CD4-positive, CD25-positive, alpha-beta regulatory T cell (primary cell): ENCODE measurements at regions not wholly inside any gene's neighbourhood (a gene's known extent, or its start where the extent isn't known, plus 50 kb on each side); places are given as distances from the start of the nearest gene placed in this dataset.

Experiments used
- ATAC-seq, 2 donors: fragments of 150-1000 bp; cut with Tn5 transposase; one replicate each; pipeline ENCODE4 v1.10.0; 2021; ENCODE audit warnings: low read depth in 2 of 2, moderate number of reproducible peaks in 2 of 2, moderate library complexity in 1 of 2
- DNase-seq, 3 donors: peaks; one replicate each; pipeline versions ENCODE4 v3.0.0 to v3.0.0-alpha.2; 2012 to 2022; ENCODE audit warnings: mixed read lengths in 1 of 3
- H3K27ac ChIP-seq: one replicate; pipeline ENCODE4 v1.7.0; 2013; ENCODE audit warnings: mild to moderate bottlenecking, low read length; ENCODE audit not compliant: insufficient read depth, poor library complexity, severe bottlenecking
- H3K27me3 ChIP-seq: one replicate; pipeline ENCODE4 v1.7.0; 2013; ENCODE audit warnings: low read length; ENCODE audit not compliant: control insufficient read depth, insufficient read depth
- H3K36me3 ChIP-seq: one replicate; pipeline ENCODE4 v1.7.0; 2013; ENCODE audit warnings: mild to moderate bottlenecking, low read length, moderate library complexity; ENCODE audit not compliant: control insufficient read depth, insufficient read depth
- H3K4me1 ChIP-seq: 2 replicates; pipeline ENCODE4 v1.7.0; 2013; ENCODE audit warnings: mild to moderate bottlenecking, low read length; ENCODE audit not compliant: insufficient read depth, control insufficient read depth, poor library complexity, severe bottlenecking
- H3K4me3 ChIP-seq: one replicate; pipeline ENCODE4 v1.7.0; 2013; ENCODE audit warnings: low read depth, mild to moderate bottlenecking, low read length, moderate library complexity
- H3K9me3 ChIP-seq, 2 experiments: 1 replicate in 1 of 2; 2 replicates in 1 of 2; pipeline ENCODE4 v1.7.0; 2013; ENCODE audit warnings: low read length in 2 of 2, mild to moderate bottlenecking in 1 of 2, moderate library complexity in 1 of 2; ENCODE audit not compliant: control insufficient read depth in 2 of 2
- H3K27ac Mint-ChIP-seq, 3 donors: one replicate each; pipeline ENCODE4 v1.8.0; 2020 to 2022; ENCODE audit warnings: mild to moderate bottlenecking in 3 of 3, mixed read lengths in 3 of 3, moderate library complexity in 2 of 3
- H3K27me3 Mint-ChIP-seq: one replicate; pipeline ENCODE4 v1.8.0; 2022; ENCODE audit warnings: mild to moderate bottlenecking, mixed read lengths
- H3K36me3 Mint-ChIP-seq: one replicate; pipeline ENCODE4 v1.8.0; 2020; ENCODE audit warnings: mixed read lengths
- H3K4me1 Mint-ChIP-seq, 4 donors: one replicate each; pipeline ENCODE4 v1.8.0; 2020 to 2022; ENCODE audit warnings: mixed read lengths in 4 of 4, mild to moderate bottlenecking in 1 of 4
- H3K4me3 Mint-ChIP-seq, 4 donors: one replicate each; pipeline ENCODE4 v1.8.0; 2020 to 2022; ENCODE audit warnings: mild to moderate bottlenecking in 4 of 4, mixed read lengths in 4 of 4, moderate library complexity in 3 of 4
- H3K9me3 Mint-ChIP-seq, 7 donors: one replicate each; pipeline ENCODE4 v1.8.0; 2020 to 2022; ENCODE audit warnings: mixed read lengths in 7 of 7, mild to moderate bottlenecking in 3 of 7, moderate library complexity in 2 of 7

DNA sequence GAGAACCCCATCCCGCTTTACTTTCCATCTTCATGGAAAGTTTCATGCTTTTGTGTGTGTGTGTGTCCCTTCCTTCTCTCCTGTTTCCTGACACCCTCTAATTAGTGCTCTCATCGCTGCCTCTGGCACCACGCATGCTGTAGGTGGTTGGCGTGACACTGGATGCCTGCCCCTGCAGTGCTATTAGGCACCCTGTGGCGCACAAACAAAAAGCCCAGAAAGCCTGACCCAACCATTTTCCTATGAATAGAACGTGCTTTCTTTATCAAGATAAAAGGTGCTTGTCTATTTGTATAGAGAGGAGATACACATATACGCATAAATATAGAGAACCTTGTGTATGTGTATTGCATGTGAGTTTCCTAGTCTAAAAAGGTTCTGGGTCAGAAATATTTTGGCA, 120.8 kb upstream of the CDCA7L start:
- Histone ChIP-seq H3K27ac (no peak overlapping the region), H3K4me1 (no peaks in the 10 kb centered on the region), H3K4me3 (no peak overlapping the region), H3K9me3 (no peaks in the 10 kb centered on the region), H3K27me3 (no peaks in the 10 kb centered on the region), H3K36me3 (no peaks in the 10 kb centered on the region)
- Mint-ChIP-seq H3K4me1 (no peaks in the 10 kb centered on the region), H3K27ac (no peak overlapping the region), H3K9me3 (peaks cover 0 to 3% (median 0%) of the 10 kb centered on the region in 7 donors), H3K27me3 (peaks cover 4% of the 10 kb centered on the region), H3K4me3 (no peak overlapping the region), H3K36me3 (no peaks in the 10 kb centered on the region)
- DNase-seq (no peak), ATAC-seq (no peak)

DNA sequence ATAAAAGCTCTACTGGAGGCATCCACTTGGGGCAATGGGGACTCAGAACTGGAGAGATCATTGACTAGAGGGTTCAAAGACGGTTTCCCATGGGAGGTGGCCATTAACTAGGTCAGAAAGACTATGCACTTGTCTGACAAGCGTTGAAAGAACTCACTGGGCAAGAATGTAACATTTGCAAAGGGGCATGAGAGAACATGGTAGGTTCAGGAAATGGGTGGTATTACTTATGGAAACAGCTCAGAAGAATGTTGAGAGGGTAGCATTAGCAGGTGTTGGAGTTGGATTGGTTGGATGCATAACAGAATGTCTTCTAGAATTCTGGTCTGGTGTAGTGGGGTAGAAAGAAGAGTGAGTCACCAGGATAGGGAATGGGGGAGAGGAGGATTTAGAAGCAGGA, 119.1 kb upstream of the CDCA7L start:
- Mint-ChIP-seq H3K36me3 (no peaks in the 10 kb centered on the region), H3K9me3 (peaks cover 0 to 3% (median 0%) of the 10 kb centered on the region in 7 donors), H3K27me3 (peaks cover 13% of the 10 kb centered on the region), H3K27ac (no peak overlapping the region), H3K4me1 (no peaks in the 10 kb centered on the region), H3K4me3 (no peak overlapping the region)
- Histone ChIP-seq H3K4me1 (no peaks in the 10 kb centered on the region), H3K27ac (no peak overlapping the region), H3K36me3 (no peaks in the 10 kb centered on the region), H3K4me3 (no peak overlapping the region), H3K27me3 (no peaks in the 10 kb centered on the region), H3K9me3 (no peaks in the 10 kb centered on the region)
- DNase-seq (no peak), ATAC-seq (no peak)

- Histone ChIP-seq H3K4me3 (no peak overlapping the region), H3K27me3 (no peaks in the 10 kb centered on the region), H3K9me3 (no peaks in the 10 kb centered on the region), H3K4me1 (no peaks in the 10 kb centered on the region), H3K36me3 (no peaks in the 10 kb centered on the region), H3K27ac (no peak overlapping the region)
- ATAC-seq (no peak), DNase-seq (no peak)
- no peaks in the 10 kb centered on the region for H3K9me3 Mint-ChIP-seq
- no peak overlapping the region for H3K4me3 Mint-ChIP-seq
- H3K4me1 Mint-ChIP-seq, result no peaks in the 10 kb centered on the region
- H3K36me3 Mint-ChIP-seq, result no peaks in the 10 kb centered on the region
- H3K27ac Mint-ChIP-seq, result no peak overlapping the region
- peaks cover 14% of the 10 kb centered on the region for H3K27me3 Mint-ChIP-seq
These were observed 116.1 kb upstream of the CDCA7L start for GRCh38 chr7:22061775-22062174.

GRCh38 chr7:22060863-22061262, 115.2 kb upstream of the CDCA7L start:
- Histone ChIP-seq H3K4me1 (no peaks in the 10 kb centered on the region), H3K9me3 (no peaks in the 10 kb centered on the region), H3K4me3 (no peak overlapping the region), H3K27me3 (no peaks in the 10 kb centered on the region), H3K27ac (no peak overlapping the region), H3K36me3 (no peaks in the 10 kb centered on the region)
- DNase-seq (no peak), ATAC-seq (no peak)
- Mint-ChIP-seq H3K9me3 (no peaks in the 10 kb centered on the region), H3K4me3 (no peak overlapping the region), H3K36me3 (no peaks in the 10 kb centered on the region), H3K27me3 (peaks cover 14% of the 10 kb centered on the region), H3K27ac (no peak overlapping the region), H3K4me1 (no peaks in the 10 kb centered on the region)

GRCh38 chr7:22060197-22060596, 114.5 kb upstream of the CDCA7L start:
- Histone ChIP-seq H3K9me3 (no peaks in the 10 kb centered on the region), H3K4me1 (no peaks in the 10 kb centered on the region), H3K27me3 (no peaks in the 10 kb centered on the region), H3K4me3 (no peak overlapping the region), H3K27ac (no peak overlapping the region), H3K36me3 (no peaks in the 10 kb centered on the region)
- ATAC-seq (no peak), DNase-seq (no peak)
- Mint-ChIP-seq H3K27ac (no peak overlapping the region), H3K36me3 (no peaks in the 10 kb centered on the region), H3K27me3 (peaks cover 19% of the 10 kb centered on the region), H3K4me3 (no peak overlapping the region), H3K4me1 (no peaks in the 10 kb centered on the region), H3K9me3 (no peaks in the 10 kb centered on the region)

- Histone ChIP-seq H3K27ac (no peak overlapping the region), H3K27me3 (no peaks in the 10 kb centered on the region), H3K4me1 (no peaks in the 10 kb centered on the region), H3K9me3 (no peaks in the 10 kb centered on the region), H3K36me3 (no peaks in the 10 kb centered on the region), H3K4me3 (no peak overlapping the region)
- Mint-ChIP-seq H3K4me1 (no peaks in the 10 kb centered on the region), H3K9me3 (no peaks in the 10 kb centered on the region), H3K4me3 (no peak overlapping the region), H3K36me3 (no peaks in the 10 kb centered on the region), H3K27me3 (peaks cover 10% of the 10 kb centered on the region), H3K27ac (no peak overlapping the region)
- ATAC-seq (no peak), DNase-seq (no peak)
These were observed 109.5 kb upstream of the CDCA7L start for GRCh38 chr7:22055226-22055625.

DNA sequence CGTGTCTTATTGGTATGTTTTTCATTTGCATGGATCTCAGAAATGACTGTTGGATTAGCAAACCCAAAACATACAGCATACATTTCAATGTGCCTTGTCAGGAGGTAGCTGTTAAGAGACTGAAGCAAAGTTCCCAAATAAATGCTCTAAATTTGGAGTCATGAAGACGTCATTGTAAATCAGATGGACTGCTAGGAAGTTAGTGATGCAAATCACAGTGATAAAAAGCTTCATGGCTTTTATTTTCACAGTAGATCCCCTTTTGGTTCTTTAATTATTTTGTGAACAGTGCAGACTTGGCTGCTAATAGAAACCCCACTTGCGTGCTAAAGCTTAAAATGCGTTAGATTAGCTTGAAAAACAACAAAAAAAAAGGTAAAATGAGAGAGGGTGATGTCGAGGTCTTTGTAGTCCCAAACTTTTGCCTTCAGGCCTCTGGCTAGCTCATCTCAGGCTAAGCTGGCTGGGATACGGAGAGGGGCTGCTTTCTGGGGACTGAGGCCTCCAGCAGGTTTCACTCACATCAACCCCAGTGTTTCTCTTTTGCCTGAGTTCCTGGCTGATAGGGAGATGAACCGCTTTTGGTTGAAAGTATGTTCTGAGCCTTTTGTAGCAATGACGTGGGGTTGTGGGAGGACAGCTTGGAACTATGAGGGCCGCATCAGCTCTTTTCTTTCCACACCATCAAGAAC, 107.1 kb upstream of the CDCA7L start:
- DNase-seq, result no peak
- Histone ChIP-seq H3K4me1 (no peaks in the 10 kb centered on the region), H3K27ac (no peak overlapping the region), H3K36me3 (no peaks in the 10 kb centered on the region), H3K9me3 (no peaks in the 10 kb centered on the region), H3K27me3 (no peaks in the 10 kb centered on the region), H3K4me3 (no peak overlapping the region)
- Mint-ChIP-seq H3K27me3 (peaks cover 16% of the 10 kb centered on the region), H3K4me1 (no peaks in the 10 kb centered on the region), H3K36me3 (no peaks in the 10 kb centered on the region), H3K27ac (no peak overlapping the region), H3K9me3 (no peaks in the 10 kb centered on the region), H3K4me3 (no peak overlapping the region)
- ATAC-seq, result no peak

DNA sequence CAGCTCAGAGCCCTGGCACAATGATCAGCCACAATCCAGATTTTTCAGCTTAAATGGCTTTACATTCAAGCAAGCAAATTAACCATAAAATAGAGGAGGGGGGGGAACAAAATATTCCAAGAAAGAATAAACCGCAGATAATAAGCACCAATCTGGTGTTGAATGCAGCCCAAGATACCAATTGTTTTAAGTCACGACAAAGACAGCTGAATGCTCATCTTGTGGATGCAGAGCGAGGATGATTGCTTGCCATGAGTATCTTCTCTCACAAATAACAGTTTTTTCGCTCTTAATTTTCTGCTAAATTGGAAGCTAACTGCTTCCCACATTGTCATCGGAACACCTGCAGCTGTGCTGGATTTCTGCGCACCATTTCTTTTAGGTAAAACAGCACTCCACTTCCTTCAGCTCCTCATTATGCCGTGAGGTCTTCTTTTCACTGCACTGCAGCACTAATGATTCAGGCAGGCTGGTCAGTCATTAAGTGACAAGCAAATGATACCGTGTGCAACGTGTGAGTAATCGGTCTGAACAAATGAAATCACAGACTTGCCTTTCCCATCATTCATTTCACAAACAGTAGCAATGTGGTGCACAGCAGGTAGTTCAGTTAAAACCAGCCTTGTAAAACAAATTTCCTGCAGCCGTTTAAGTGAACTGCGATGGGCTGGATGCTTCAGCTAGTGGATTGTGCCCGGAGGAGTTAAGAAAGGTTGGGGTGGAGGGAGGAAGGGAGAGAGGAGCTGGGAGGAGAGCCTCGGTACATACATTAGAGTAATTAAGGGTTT, 106.4 kb upstream of the CDCA7L start:
- no peaks in the 10 kb centered on the region for H3K9me3 Mint-ChIP-seq

More for the DNA sequence above, 106.4 kb upstream of the CDCA7L start:
- Histone ChIP-seq H3K9me3 (no peaks in the 10 kb centered on the region), H3K27me3 (no peaks in the 10 kb centered on the region), H3K4me3 (no peak overlapping the region), H3K36me3 (no peaks in the 10 kb centered on the region), H3K27ac (no peak overlapping the region), H3K4me1 (no peaks in the 10 kb centered on the region)
- DNase-seq (no peak), ATAC-seq (no peak)
- no peak overlapping the region for H3K27ac Mint-ChIP-seq
- no peaks in the 10 kb centered on the region for H3K36me3 Mint-ChIP-seq
- H3K27me3 Mint-ChIP-seq, result peaks cover 16% of the 10 kb centered on the region
- H3K4me1 Mint-ChIP-seq, result no peaks in the 10 kb centered on the region
- H3K4me3 Mint-ChIP-seq, result no peak overlapping the region
